ENCODE measurements at regions not wholly inside any gene's neighbourhood (a gene's known extent, or its start where the extent isn't known, plus 50 kb on each side); places are given as distances from the start of the nearest gene placed in this dataset.
"Not testable (repeated sequence)": the region's sequence is repeated elsewhere in the genome, so short reads cannot be mapped to it uniquely, and the experiment has no call there.

- CTCF ChIA-PET; H3K27ac ChIP-seq (ENCODE audit: low read depth, low read length); H3K27ac Mint-ChIP-seq; H3K4me1 ChIP-seq (ENCODE audit: control insufficient read depth in 2 of 2, insufficient read depth in 2 of 2, low read length in 2 of 2); POLR2A ChIA-PET; H3K36me3 Mint-ChIP-seq; H3K4me1 Mint-ChIP-seq; intact Hi-C loops (cut with micrococcal nuclease); H3K27me3 Mint-ChIP-seq; H3K27me3 ChIP-seq (ENCODE audit: control insufficient read depth in 2 of 2, insufficient read depth in 2 of 2, low read length in 2 of 2); H3K4me3 ChIP-seq (ENCODE audit: low read length); H3K4me3 Mint-ChIP-seq; DNase-seq; H3K36me3 ChIP-seq (ENCODE audit: control insufficient read depth in 2 of 3, insufficient read depth in 3 of 3, low read length in 3 of 3): not testable (repeated sequence)
- peaks cover 0 to 38% (median 0%) of the 10 kb centered on the region in 3 experiments for H3K9me3 ChIP-seq (ENCODE audit: control insufficient read depth in 2 of 3, low read length in 3 of 3)
- peak; percentile 28 for ATAC-seq
- H3K9me3 Mint-ChIP-seq: peaks cover 0 to 10% (median 0%) of the 10 kb centered on the region in 11 donors
Measured at GRCh38 chr17:26881195-26881594, 412.7 kb upstream of the WSB1 start.

DNA sequence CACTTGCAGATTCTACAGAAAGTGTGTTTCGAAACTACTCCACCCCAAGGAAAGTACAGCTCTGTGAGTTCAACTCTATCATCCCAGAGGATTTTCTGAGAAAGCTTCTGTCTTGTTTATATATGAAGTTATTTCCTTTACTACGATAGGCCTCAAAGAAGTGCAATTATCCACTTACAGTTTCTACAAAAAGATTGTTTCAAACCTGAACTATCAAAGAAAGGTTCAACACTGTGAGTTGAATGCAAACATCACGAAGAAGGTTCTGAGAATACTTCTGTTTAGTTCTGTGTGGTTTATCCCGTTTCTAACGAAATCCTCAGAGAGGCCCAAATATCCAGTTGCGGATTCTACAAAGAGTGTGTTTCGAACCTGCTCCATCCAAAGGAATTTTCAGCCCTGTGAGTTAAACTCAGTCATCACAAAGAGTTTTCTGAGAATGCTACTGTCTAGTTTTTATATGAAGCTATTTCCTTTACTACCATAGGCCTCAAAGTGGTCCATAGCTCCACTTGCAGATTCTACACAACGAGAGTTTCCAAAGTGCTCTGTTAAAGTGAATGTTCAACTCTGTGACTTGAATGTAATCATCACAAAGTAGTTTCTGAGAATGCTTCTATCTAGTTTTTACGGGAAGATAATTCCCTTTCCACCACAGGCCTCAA, 411.7 kb upstream of the WSB1 start:
- H3K4me3 Mint-ChIP-seq; CTCF ChIA-PET; intact Hi-C loops (cut with micrococcal nuclease); H3K27me3 Mint-ChIP-seq; H3K36me3 Mint-ChIP-seq; H3K4me1 Mint-ChIP-seq; H3K27ac ChIP-seq (ENCODE audit: low read depth, low read length); H3K4me3 ChIP-seq (ENCODE audit: low read length); H3K27me3 ChIP-seq (ENCODE audit: control insufficient read depth in 2 of 2, insufficient read depth in 2 of 2, low read length in 2 of 2); H3K36me3 ChIP-seq (ENCODE audit: control insufficient read depth in 2 of 3, insufficient read depth in 3 of 3, low read length in 3 of 3); DNase-seq; POLR2A ChIA-PET; H3K27ac Mint-ChIP-seq; H3K4me1 ChIP-seq (ENCODE audit: control insufficient read depth in 2 of 2, insufficient read depth in 2 of 2, low read length in 2 of 2): not testable (repeated sequence)
- peaks cover 0 to 10% (median 0%) of the 10 kb centered on the region in 11 donors for H3K9me3 Mint-ChIP-seq
- ATAC-seq: peak; percentile 46
- peaks cover 0 to 28% (median 0%) of the 10 kb centered on the region in 3 experiments for H3K9me3 ChIP-seq (ENCODE audit: control insufficient read depth in 2 of 3, low read length in 3 of 3)

DNA sequence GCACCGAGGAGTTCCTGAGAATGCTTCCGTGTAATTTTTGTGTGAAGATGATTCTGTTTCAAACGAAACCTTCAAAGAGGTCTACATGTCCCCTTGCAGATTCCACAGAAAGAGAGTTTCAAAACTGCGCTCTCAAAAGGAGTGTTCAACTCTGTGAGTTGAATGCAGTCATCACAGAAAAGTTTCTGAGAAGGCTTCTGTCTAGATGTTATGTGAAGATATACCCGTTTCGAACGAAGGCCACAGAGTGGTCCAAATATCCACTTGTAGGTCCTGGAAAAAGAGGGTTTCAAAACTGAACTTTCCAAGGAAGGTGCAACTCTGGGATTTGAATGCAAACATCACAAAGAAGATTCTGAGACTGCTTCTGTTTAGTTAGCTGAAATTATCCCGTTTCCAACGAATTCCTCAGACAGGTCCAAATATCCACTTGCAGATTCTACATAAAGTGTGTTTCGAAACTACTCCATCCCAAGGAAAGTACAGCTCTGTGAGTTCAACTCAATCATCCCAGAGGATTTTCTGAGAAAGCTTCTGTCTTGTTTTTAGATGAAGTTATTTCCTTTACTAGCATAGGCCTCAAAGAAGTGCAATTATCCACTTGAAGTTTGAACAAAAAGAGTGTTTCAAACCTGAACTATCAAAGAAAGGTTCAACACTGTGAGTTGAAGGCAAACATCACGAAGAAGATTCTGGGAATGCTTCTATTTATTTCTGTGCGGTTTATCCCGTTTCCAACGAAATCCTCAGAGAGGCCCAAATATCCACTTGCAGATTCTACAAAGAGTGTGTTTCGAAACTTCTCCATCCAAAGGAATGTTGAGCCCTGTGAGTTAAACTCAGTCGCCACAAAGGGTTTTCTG, 409.8 kb upstream of the WSB1 start:
- DNase-seq; CTCF ChIA-PET; H3K4me3 ChIP-seq (ENCODE audit: low read length); H3K36me3 ChIP-seq (ENCODE audit: control insufficient read depth in 2 of 3, insufficient read depth in 3 of 3, low read length in 3 of 3); POLR2A ChIA-PET; H3K4me1 Mint-ChIP-seq; H3K36me3 Mint-ChIP-seq; H3K27me3 ChIP-seq (ENCODE audit: control insufficient read depth in 2 of 2, insufficient read depth in 2 of 2, low read length in 2 of 2); H3K4me3 Mint-ChIP-seq; H3K4me1 ChIP-seq (ENCODE audit: control insufficient read depth in 2 of 2, insufficient read depth in 2 of 2, low read length in 2 of 2); H3K27ac Mint-ChIP-seq; intact Hi-C loops (cut with micrococcal nuclease); H3K27me3 Mint-ChIP-seq; H3K27ac ChIP-seq (ENCODE audit: low read depth, low read length): not testable (repeated sequence)
- peaks cover 0 to 10% (median 0%) of the 10 kb centered on the region in 11 donors for H3K9me3 Mint-ChIP-seq
- H3K9me3 ChIP-seq (ENCODE audit: control insufficient read depth in 2 of 3, low read length in 3 of 3): peaks cover 0 to 10% (median 0%) of the 10 kb centered on the region in 3 experiments
- ATAC-seq: peak; percentile 49

- POLR2A ChIA-PET; CTCF ChIA-PET; H3K27ac Mint-ChIP-seq; H3K36me3 ChIP-seq (ENCODE audit: control insufficient read depth in 2 of 3, insufficient read depth in 3 of 3, low read length in 3 of 3); H3K27ac ChIP-seq (ENCODE audit: low read depth, low read length); H3K4me3 ChIP-seq (ENCODE audit: low read length); H3K4me1 Mint-ChIP-seq; H3K4me1 ChIP-seq (ENCODE audit: control insufficient read depth in 2 of 2, insufficient read depth in 2 of 2, low read length in 2 of 2); DNase-seq; intact Hi-C loops (cut with micrococcal nuclease); H3K27me3 Mint-ChIP-seq; H3K9me3 ChIP-seq (ENCODE audit: control insufficient read depth in 2 of 3, low read length in 3 of 3); H3K4me3 Mint-ChIP-seq; H3K36me3 Mint-ChIP-seq; H3K27me3 ChIP-seq (ENCODE audit: control insufficient read depth in 2 of 2, insufficient read depth in 2 of 2, low read length in 2 of 2): not testable (repeated sequence)
- ATAC-seq: peak; percentile 33
- H3K9me3 Mint-ChIP-seq: peaks cover 0 to 10% (median 0%) of the 10 kb centered on the region in 11 donors
Measured at GRCh38 chr17:26884741-26885059, 409.2 kb upstream of the WSB1 start.

DNA sequence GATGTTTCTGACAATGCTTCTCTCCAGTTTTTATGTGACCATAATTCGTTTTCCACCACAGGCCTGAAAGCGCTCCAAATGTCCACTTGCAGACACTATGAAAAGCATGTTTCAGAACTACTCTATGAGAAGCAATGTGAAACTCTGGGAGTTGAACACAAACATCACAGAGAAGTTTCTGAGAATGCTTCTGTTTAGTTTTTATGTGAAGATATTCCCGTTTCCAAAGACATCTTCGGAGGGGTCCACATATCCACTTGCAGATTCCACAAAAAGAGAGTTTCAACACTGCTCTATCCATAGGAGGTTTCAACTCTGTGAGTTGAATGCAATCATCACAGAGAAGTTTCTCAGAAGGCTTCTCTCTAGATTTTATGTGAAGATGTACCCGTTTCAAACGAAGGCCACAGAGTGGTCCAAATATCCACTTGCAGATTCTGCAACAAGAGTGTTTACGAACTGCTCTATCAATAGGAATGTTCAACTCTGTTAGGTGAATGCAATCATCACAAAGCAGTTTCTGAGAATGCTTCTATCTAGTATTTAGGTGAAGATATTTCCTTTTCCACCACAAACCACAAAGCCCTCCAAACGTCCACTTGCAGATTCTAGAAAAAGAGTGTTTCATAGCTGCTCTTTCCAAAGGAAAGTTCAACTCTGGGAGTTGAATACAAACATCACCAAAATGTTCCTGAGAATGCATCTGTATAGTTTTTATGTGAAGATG, 408.5 kb upstream of the WSB1 start:
- H3K27me3 ChIP-seq (ENCODE audit: control insufficient read depth in 2 of 2, insufficient read depth in 2 of 2, low read length in 2 of 2); H3K36me3 Mint-ChIP-seq; H3K4me1 Mint-ChIP-seq; POLR2A ChIA-PET; H3K4me3 ChIP-seq (ENCODE audit: low read length); H3K36me3 ChIP-seq (ENCODE audit: control insufficient read depth in 2 of 3, insufficient read depth in 3 of 3, low read length in 3 of 3); H3K4me1 ChIP-seq (ENCODE audit: control insufficient read depth in 2 of 2, insufficient read depth in 2 of 2, low read length in 2 of 2); H3K27ac Mint-ChIP-seq; H3K27me3 Mint-ChIP-seq; H3K4me3 Mint-ChIP-seq; H3K27ac ChIP-seq (ENCODE audit: low read depth, low read length); intact Hi-C loops (cut with micrococcal nuclease); H3K9me3 ChIP-seq (ENCODE audit: control insufficient read depth in 2 of 3, low read length in 3 of 3): not testable (repeated sequence)
- H3K9me3 Mint-ChIP-seq: peaks cover 0 to 10% (median 0%) of the 10 kb centered on the region in 11 donors
- ATAC-seq: peak; percentile 35
- CTCF ChIA-PET: interaction anchor here (1.2 kb wide), 1 partner anchor 965 kb away, joined by 5 read pairs; no protein-coding TSS in a partner anchor
- DNase-seq: peak; percentile 41 to 75 (median 67)

Measured in naive thymus-derived CD4-positive, alpha-beta T cell (primary cell).